PFSK-1 (cell line): ENCODE measurements at regions not wholly inside any gene's neighbourhood (a gene's known extent, or its start where the extent isn't known, plus 50 kb on each side); places are given as distances from the start of the nearest gene placed in this dataset.

ENCODE experiments used
- POLR2AphosphoS5 ChIP-seq: IDR thresholded peaks from 2 replicates; pipeline ENCODE4 v1.6.1; 2012; ENCODE audit warnings: low read depth, mild to moderate bottlenecking, control low read depth, low read length, moderate library complexity
- REST ChIP-seq, 2 experiments: IDR thresholded peaks; 2 replicates each; pipeline versions ENCODE4 v1.6.1 to v1.8.0; 2011 to 2012; ENCODE audit warnings: low read depth in 2 of 2, low read length in 2 of 2, control low read depth in 1 of 2, inconsistent platforms in 1 of 2, mild to moderate bottlenecking in 1 of 2, moderate library complexity in 1 of 2; ENCODE audit not compliant: insufficient read depth in 1 of 2
- TAF1 ChIP-seq: IDR thresholded peaks from 2 replicates; pipeline ENCODE4 v1.6.1; 2012; ENCODE audit warnings: low read length, control low read depth, borderline replicate concordance; ENCODE audit not compliant: insufficient read depth

- TF ChIP-seq POLR2AphosphoS5 = no peak
- no peak for TF ChIP-seq TAF1
- no peak for TF ChIP-seq REST (IDR thresholded peaks at IDR 0.05; ENCODE audit: insufficient read depth in 1 of 2, low read depth in 2 of 2, low read length in 2 of 2)
Observed at GRCh38 chr2:145538661-145539350, 1018.9 kb upstream of the ZEB2 start.
